ENCODE measurements at regions not wholly inside any gene's neighbourhood (a gene's known extent, or its start where the extent isn't known, plus 50 kb on each side); places are given as distances from the start of the nearest gene placed in this dataset.
"Not testable (repeated sequence)": the region's sequence is repeated elsewhere in the genome, so short reads cannot be mapped to it uniquely, and the experiment has no call there.

DNA sequence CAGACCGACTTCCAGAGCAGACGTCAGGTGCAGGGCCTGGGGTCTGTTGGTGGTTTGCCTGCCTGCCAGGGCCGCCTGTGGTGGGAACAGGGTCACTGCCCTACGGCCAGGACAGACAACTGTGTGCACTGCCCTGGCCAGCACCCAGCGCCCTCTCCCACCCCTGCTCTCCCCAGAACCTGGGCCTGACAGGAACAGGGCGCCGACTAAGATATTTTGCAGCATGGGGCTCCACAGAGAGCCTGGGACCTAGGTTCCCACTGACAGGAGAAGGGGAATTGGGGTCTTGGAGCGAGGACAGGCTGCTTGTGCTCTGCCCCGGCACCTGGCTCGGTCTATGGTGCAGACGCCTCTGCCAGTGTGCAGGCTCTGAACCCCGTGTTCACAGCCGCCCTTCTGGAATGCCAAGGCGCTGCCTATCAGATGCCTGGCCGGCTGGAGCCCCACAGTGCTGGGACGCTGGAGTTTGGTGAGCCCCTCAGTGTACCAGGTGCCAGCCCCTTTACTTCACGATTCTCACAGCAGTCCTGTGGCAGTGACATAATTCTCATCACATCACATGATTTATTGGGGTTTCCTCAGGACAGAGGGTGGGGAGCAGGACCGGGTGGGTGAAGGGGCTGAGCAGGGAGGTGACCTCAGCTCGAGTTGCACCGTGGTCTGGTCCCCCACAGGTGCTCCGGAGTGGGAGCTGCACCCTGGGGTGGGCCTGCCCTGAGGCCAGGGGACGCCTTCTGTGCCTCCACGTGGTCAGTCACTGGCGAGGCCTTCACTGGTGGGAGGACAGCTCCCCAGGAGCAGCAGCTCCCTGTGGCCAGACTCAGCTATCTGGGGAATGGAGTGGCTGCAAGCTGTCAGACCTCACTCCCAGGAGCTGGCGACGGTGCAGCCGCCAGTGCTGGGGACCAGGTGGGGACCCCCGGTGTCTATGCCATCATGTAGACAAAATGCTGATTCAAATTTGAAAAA, 113.8 kb upstream of the LRPAP1 start:
- no peak for DNase-seq

DNA sequence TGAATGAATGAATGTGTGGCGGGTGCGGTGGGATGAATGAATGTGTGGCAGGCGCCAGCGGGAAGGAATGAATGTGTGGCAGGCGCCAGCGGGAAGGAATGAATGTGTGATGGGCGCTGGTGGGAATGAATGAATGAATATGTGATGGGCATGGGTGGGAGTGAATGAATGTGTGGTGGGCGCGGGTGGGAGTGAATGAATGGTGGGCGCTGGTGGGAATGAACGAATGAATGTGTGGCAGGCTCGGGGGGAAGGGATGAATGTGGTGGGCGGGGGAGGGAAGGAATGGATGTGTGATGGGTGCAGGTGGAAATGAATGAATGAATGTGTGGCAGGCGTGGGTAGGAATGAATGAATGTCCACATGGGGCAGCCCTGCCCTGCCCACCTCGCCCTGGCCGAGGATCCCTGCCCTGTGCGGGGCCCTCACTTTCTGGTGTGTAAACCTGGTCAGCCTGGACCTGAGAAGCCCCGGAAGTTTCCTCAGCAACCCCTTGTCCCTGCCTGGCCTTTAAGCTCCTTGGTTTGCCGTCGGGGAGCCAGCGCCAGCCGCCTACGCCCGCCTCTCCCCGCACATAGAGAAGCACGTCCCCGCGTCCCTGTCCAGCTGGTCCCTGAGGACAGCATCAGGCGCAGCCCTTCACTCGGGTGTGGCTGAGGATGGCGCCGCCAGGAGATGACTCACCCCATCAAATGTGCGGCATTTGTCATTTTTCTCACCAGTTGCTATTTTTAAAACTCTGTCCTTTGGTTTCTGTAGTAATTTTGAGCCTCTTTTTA, 112.8 kb upstream of the LRPAP1 start:
- DNase-seq, result no peak

DNA sequence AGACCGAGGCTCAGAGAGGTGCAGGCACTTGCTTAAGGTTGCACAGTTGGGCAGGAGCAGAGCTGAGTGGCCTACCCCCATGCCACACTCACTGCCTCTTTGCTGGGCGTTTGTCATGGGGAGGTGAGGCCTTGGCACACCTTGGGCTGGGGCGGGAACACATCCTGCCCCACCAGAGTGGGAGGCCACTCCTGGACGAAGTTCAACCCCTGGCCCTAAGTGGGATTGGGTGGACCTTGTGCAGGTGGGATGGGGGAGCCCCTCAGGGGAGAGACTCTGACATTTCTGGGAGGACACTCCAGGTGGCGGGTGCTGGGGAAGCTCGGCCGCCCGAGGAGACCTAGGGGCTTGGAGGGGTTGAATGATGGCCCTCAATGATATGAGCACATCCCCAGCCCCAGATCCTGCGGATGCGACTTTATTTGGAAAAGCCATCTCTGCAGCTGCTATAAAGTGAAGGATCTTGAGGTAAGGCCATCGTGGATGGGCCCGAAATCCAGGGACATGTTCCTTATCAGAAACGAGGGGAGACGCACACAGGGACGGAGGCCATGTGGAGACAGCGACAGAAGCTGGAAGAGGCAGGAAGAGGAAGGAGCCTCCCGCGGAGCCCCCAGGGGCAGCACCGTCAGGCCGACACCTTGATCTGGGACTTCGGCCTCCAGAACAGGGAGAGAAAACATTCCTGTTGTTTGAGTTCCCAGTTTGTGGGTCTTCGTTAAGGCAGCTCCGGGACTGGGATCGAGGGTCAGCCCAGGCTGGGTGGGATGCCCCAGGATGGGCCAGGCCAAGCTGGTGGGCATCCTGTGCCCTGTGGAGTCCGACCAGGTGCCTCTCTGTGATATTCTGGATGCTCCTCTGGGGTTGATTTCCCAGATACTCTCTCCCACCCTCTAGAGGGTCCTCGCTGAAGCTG, 111.6 kb upstream of the LRPAP1 start:
- no peak for DNase-seq

DNA sequence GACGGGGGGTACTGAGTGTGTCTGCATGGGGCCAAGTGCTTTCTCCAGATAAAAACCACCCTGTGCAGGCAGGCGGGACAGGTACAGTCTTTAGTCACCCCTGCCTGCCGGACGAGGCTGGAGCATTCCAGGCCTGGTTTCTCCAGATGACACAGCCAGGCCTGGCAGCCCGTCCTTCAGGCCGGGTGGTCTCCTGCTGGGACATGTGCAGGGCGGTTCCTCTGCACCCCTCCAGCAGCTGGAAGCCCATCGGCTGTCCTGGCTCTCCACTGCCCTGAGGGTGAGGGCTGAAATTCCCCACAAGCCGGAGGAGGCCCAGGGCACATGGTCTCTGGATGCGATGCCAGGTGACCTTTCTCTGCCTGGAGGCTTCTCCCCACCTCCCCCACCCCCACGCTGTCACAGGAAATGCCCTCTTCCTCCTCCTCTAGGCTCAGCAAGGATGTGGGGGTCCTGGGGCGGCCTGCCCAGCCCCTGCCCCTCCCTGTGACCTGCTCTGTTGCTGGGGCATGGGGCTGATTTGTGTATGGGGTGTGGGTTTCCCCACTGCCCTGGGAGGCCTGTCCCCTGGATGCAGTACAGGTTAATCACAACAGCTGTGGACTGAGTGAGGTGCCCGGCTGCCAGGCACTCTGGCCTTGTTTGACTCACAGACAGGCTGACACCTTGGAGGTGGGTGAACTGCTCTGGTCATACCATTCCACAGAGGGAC, 110.7 kb upstream of the LRPAP1 start:
- no peak for DNase-seq

DNA sequence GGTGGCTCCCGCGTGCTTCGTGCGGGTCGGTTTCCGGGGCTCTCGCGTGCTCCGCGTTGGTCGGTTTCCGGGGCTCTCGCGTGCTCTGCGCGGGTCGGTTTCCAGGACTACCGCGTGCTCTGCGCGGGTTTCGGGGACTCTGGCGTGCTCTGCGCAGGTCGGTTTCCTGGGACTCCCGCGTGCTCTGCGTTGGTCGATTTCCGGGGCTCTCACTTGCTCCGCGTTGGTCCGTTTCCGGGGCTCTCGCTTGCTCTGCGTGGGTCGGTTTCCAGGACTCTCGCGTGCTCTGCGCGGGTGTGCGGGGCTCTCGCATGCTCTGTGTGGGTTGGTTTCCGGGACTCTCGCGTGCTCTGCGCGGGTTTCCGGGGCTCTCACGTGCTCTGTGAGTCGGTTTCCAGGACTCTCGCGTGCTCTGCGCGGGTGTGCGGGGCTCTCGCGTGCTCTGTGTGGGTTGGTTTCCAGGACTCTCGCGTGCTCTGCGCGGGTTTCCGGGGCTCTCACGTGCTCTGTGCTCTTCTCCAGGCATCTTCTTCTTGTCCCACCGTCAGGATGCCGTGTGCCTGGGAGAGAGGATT, 109.9 kb upstream of the LRPAP1 start:
- no peak for DNase-seq

DNA sequence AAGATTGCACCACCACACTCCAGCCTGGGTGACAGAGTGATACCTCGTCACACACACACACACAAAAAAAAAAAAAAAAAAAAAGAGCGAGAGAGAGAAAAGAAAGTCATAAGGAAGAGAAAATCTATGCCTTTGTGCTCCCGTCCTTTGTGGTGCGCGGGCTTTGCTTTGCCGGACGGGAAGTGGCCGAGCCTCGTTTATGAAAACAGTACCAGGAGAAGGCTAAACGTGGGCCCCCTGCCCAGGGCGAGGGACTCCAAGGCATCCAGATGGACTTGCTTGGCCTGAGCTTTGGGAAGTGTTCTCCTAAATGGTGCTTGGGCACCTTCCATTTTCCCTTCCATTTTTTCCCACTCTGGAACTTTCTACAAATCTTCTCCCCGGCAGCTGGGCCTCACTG, 109.3 kb upstream of the LRPAP1 start:
- DNase-seq, result no peak

DNA sequence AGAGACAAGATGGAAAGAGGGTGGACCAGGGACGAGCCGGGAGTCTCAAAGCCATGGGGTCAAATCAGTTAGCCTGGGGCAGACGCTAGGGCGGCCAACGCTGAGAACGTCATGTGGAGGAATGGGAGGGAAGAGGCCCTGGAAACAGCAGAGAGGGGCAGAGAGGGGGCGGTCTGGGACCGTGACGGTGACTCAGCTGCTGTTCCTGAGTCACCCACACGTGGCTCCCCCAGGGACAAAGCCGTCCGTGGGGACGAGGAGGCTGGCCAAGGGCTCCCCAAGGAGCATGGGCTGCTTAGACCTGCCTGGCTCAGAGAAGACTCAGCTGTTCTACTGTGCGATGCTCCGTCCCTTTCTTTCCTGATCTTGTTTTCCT, 108.4 kb upstream of the LRPAP1 start:
- no peak for DNase-seq

DNA sequence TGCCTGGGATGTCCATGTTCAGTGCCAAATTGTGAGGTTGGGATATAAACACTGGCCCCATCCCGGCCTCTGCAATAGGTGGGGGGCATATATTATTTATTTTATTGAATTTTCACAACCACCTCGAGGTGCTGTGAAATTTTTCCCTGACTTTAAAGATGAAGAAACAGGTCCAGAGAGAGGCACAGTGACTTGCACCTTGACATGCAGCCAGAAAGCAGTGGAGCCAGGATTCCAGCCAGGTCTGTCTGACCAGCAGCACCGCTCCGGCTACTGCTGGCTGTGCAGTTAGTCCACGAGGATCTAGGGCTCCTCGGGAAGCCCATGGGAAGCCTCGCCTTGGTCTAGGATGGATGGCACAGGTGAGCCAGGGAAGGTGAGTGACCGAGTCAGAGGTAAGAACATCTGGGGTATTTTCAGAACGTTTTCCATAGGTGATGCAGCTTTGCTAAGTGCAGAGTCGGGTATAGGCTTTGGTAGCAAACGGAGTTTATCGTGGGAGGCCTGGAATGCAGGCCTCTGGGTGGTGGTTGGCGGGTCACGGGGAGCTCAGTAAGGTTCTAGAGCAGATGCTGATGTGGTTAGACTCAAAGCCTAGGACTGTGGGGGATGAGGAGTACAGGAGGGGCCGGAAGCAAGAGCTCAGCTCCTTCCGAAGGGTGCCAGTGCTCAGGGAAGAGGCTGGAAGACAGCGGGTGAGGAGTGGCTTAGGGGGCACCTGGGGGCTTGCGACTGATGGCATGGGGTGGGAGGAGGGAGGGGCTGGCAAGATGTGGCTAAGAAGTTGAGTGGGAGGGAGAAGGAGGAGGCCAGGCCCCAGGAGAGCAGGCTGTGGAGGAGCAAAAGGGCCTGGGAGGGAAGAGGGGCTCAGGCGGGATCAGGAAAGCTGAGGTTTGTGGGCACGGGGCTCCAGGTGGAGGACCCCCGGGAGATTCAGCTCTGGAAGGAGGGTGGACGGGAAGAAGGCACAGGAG, 107.7 kb upstream of the LRPAP1 start:
- no peak for DNase-seq

DNA sequence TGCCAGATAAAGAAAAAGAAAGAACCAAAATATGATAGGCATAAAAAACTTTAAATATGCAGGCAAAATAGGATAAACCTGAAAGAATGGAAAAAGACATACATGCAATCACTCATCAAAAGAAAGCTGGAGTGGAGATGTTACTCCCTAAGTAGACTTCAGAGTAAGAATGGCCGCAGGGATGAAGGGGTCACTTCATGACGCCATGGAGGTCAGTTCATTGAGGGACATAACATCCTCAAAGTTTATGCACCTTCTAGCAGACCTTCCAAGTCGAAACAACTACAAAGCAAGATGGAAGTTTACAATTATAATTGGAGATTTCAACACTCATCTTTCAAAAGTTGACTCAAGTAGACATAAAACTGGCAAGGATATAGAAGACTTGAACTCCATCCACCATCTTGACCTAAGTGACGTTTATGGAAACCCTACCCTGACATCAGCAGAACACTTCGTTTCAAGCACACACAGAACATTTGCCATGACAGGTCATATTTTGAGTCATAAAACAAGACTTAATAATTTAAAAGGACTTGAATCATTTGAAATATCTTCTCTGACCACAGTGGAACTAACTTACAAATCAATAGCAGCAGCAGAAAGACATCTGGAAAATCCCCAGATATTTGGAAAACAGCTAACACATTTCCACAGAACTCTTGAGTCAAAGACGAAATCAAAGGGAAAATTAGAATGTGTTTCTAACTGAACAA, 106.0 kb upstream of the LRPAP1 start:
- DNase-seq, result no peak

DNA sequence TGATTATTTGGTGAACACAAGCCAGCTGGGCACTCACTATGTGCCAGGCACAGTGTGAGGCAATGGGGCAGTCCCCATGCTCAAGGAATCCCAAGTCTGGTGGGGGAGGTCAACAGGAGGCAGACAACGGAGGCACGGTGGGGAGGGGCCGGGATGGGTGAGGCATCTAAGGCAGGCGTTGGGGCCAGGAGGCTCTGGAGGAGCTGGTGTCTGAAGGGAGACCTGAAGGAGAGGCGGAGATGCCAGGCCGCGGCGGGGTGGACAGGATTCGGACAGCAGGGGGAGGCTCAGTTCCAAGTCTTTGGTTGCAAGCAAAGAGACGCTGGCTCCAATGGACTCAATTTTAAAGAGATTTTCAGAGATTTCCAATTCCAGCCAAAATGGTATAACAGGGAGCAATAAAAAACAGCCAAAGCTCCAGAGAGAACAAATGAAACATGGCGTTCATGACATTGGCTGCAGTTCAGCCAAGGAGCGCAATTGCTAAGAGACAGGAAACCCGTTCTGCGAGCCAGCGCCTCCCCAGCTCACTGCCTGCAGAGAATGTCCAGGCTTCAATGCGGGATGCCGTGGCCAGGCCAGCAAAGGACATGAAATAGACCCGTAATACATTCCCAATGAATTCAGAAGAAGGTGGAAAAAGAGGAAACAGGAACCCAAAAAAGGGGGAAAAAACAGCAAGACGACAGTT, 105.2 kb upstream of the LRPAP1 start:
- no peak for DNase-seq

DNA sequence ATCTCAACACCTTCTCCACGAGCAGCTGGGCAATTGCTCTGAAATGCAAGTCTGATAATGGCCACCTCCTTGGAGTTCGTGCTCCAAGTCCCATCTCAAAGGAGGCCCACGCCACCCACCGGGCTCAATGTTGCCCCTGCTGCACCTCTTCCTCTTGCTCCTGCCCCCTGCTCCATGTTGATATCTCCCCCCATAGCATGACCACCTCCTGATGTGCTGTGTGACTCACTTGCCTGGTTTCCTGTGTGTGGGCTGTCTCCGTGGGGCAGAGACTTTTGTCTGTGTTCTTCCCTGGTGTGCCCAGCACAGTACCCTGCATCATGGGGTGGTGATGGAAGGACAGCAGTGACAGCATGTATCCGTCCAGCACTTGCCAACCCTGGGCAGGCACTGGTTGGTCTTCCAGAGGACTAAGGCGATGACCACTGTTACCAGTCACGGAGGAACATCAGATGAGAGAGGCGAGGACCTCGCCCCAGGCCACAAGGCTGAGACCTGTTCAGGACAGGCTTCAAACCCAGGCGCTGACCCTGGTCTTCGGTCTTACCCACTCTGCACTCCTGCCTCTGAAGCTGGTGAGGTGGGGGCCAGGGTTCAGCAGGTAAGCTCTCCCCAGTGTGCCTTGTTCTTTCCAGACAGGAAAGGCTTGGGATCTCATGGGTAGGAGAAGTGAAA, 104.6 kb upstream of the LRPAP1 start:
- DNase-seq, result no peak

DNA sequence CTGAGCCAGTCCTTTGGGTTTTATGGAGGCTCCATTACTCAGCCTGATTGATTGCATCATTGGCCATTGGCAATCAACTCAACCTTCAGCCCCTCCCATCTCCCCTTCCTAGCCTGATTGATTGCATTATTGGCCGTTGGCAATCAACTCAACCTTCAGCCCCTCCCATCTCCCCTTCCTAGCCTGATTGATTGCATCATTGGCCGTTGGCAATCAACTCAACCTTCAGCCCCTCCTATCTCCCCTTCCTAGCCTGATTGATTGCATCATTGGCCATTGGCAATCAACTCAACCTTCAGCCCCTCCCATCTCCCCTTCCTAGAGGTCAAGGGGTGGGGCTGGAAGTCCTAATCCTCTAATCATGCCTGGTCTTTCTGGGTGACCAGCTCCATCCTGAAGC, 103.8 kb upstream of the LRPAP1 start:
- not testable (repeated sequence) for DNase-seq

DNA sequence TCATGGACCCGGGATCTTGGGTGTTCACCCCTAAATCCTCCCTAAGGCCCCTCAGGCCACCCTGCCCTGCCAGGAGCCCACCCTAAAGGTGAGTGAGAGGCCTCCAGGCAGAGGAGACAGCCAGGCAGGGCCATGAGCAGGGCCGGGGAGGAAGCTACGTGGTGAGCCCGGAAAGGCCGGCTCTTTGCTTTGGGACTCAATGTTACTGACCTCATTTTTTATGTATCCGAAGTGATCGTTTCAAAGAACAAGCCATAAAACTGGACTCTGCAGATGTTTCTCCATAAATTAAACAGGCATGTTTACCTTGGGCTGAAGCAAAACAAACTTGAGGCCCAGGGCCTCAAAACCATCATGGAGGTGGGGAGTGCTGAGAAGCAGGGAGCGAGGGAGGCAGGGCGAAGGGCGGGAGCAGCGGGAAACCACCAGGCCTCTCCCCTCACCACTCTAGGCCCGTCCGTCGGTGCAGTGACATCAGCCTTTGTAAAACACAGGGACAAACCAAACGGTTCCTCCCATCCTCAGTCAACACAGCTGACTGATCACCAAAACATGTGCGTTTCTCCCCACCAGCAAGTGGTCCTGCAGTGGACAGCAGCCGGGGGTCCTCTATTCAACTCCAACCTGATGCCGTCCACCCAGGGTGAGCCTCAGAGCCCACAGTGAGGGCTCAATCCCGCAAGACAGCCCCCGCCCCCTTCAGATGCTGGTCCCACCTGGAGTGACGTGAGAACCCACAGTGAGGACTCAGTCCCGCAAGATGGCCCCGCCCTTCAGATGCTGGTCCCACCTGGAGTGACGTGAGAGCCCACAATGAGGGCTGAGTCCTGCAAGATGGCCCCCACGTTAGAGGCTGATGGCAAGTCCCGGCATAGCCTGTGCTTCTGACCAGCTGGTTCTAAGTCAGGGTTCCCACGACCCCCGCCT, 102.9 kb upstream of the LRPAP1 start:
- no peak for DNase-seq

DNA sequence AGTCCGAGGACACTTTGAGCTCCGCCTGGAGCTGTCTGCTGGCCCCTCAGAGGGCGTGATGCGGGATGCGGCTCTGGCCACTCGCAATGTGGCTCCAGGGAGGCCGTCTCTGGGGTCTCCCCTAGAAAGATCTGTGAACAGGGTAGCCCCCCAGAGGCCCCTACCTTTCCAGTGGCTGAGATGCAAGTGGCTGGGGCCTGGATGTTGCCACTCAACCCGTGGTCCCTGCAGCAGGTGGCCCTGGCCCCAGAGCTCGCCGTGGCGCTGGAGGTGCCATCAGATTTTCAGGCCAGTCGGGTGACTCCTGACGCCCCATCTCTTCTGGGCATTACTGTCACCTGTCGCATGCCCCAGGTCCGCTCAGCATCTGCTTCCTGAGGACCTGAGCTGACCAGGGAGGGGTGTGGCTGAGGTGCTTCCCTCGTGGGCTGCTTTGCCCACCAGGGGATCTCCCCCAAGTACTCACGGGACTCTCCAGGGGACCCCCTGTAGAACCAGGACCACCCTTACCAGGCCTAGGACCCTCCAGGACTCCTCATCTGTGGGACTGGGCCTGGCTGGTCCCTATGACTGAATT, 102.1 kb upstream of the LRPAP1 start:
- no peak for DNase-seq

DNA sequence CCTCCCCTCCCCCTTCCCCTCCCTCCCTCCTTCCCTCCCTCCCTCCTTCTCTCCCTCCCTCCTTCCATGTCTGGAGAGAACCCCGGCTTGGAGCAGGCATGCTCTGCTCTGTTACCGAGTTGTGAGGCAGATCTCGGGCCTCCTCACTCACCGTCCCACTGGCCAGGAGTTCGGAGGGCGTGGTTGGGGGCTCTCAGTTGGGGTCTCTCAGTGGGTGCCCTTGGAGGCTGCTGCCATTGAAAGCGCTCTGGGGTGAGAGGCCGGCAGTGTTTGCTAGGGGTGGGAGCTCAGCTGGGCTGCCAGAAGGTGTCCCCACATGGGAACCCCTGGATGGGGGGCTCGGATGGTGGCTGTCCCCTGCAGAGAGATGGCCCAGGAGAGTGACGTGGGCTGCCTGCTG, 101.1 kb upstream of the LRPAP1 start:
- DNase-seq, result not testable (repeated sequence)

DNA sequence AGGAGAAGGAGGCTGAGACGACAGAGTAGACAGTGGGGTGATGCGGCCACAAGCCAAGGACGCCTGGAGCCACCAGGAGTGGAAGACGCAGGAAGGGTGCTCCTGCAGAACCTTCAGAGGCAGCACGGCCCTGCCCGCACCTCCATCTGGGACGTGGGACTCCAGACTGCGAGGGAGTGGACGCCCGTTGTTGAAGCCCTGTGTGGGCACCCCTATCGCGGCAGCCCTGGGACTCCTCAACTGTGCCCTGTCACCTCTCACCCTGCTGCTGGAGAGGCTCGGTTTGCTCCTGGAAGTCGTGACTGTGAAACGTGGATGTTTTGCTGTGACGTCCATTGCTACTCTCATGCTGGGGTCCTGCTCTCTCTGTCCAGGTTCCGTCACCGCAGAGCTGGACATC, 100.6 kb upstream of the LRPAP1 start:
- DNase-seq, result not testable (repeated sequence)
